GM19240 (cell line): ENCODE measurements at regions not wholly inside any gene's neighbourhood (a gene's known extent, or its start where the extent isn't known, plus 50 kb on each side); places are given as distances from the start of the nearest gene placed in this dataset.

Experiments used
- DNase-seq: peaks from one replicate; pipeline ENCODE4 v3.0.0; 2011; ENCODE audit warnings: low spot score; ENCODE audit not compliant: insufficient read length

- DNase-seq, result no peak
Measured at GRCh38 chr9:515665-516064, 301.0 kb downstream of the DOCK8 start.

GRCh38 chr9:517993-518392 lies 303.3 kb downstream of the DOCK8 start:
- DNase-seq, result no peak

GRCh38 chr9:518540-518939 lies 303.9 kb downstream of the DOCK8 start:
- DNase-seq, result no peak

- no peak for DNase-seq
Measured at GRCh38 chr9:519579-519978, 304.9 kb downstream of the DOCK8 start.

- no peak for DNase-seq
Measured at GRCh38 chr9:520302-520701, 305.6 kb downstream of the DOCK8 start.

GRCh38 chr9:522190-522589 lies 307.5 kb downstream of the DOCK8 start:
- DNase-seq, result no peak

GRCh38 chr9:522658-523057 lies 308.0 kb downstream of the DOCK8 start:
- no peak for DNase-seq

GRCh38 chr9:523444-523843 lies 308.8 kb downstream of the DOCK8 start:
- DNase-seq, result no peak

- no peak for DNase-seq
Measured at GRCh38 chr9:524008-524407, 309.3 kb downstream of the DOCK8 start.

- no peak for DNase-seq
Measured at GRCh38 chr9:526904-527591, 312.4 kb downstream of the DOCK8 start.

- no peak for DNase-seq
Measured at GRCh38 chr9:529731-530130, 311.8 kb upstream of the DMRT1 start.

- DNase-seq, result no peak
Measured at GRCh38 chr9:530681-531080, 310.8 kb upstream of the DMRT1 start.

GRCh38 chr9:532707-533106 lies 308.8 kb upstream of the DMRT1 start:
- no peak for DNase-seq

- no peak for DNase-seq
Measured at GRCh38 chr9:534886-535285, 306.6 kb upstream of the DMRT1 start.

- no peak for DNase-seq
Measured at GRCh38 chr9:535356-535755, 306.1 kb upstream of the DMRT1 start.

- DNase-seq, result no peak
Measured at GRCh38 chr9:536597-537511, 304.6 kb upstream of the DMRT1 start.

GRCh38 chr9:543478-543877 lies 298.0 kb upstream of the DMRT1 start:
- no peak for DNase-seq

GRCh38 chr9:545480-545879 lies 296.0 kb upstream of the DMRT1 start:
- DNase-seq, result no peak

GRCh38 chr9:546235-546634 lies 295.3 kb upstream of the DMRT1 start:
- no peak for DNase-seq

- no peak for DNase-seq
Measured at GRCh38 chr9:546797-547223, 294.7 kb upstream of the DMRT1 start.

- DNase-seq, result no peak
Measured at GRCh38 chr9:547314-547713, 294.2 kb upstream of the DMRT1 start.

- no peak for DNase-seq
Measured at GRCh38 chr9:549455-549997, 292.0 kb upstream of the DMRT1 start.
